NB4 (cell line): ENCODE measurements at regions not wholly inside any gene's neighbourhood (a gene's known extent, or its start where the extent isn't known, plus 50 kb on each side); places are given as distances from the start of the nearest gene placed in this dataset.

ENCODE experiments used
- CTCF ChIP-seq: IDR thresholded peaks from one replicate; pipeline ENCODE4 v1.5.1; 2012; ENCODE audit warnings: low read depth, low read length
- MAX ChIP-seq: IDR thresholded peaks from 2 replicates; pipeline ENCODE4 v1.6.1; 2011; ENCODE audit warnings: low read depth, low read length
- MYC ChIP-seq: IDR thresholded peaks from 2 replicates; pipeline ENCODE4 v1.6.1; 2011; ENCODE audit warnings: low read depth, low read length
- POLR2A ChIP-seq: IDR thresholded peaks from 2 replicates; pipeline ENCODE4 v1.6.1; 2011; ENCODE audit warnings: mild to moderate bottlenecking; ENCODE audit not compliant: insufficient read length; ENCODE audit errors: extremely low read depth

GRCh38 chr2:185335879-185336278 lies 402.7 kb upstream of the FSIP2 start:
- TF ChIP-seq POLR2A, result no peak
- TF ChIP-seq MYC, result no peak
- no peak for TF ChIP-seq CTCF
- TF ChIP-seq MAX, result no peak
